SK-N-MC (cell line): ENCODE measurements at regions not wholly inside any gene's neighbourhood (a gene's known extent, or its start where the extent isn't known, plus 50 kb on each side); places are given as distances from the start of the nearest gene placed in this dataset.

Source experiments
- DNase-seq: peaks from one replicate; pipeline ENCODE4 v3.0.0-alpha.2; 2011; ENCODE audit warnings: low read depth, low spot score
- H3K27ac ChIP-seq: fragments of 200-600 bp; sonication (generic); 2 replicates; pipeline ENCODE4 v1.5.1; 2016; ENCODE audit warnings: mixed run types
- H3K36me3 ChIP-seq: fragments of 200-600 bp; sonication (generic); 2 replicates; pipeline ENCODE4 v1.6.1; 2017; ENCODE audit warnings: antibody characterized with exemption, low read length, mixed read lengths; ENCODE audit not compliant: insufficient read depth
- H3K4me3 ChIP-seq: fragments of 200-600 bp; sonication (generic); 2 replicates; pipeline ENCODE4 v1.5.1; 2016
- H3K9ac ChIP-seq: fragments of 200-600 bp; sonication (generic); 2 replicates; pipeline ENCODE4 v1.8.0; 2017; ENCODE audit warnings: mixed run types, mixed read lengths; ENCODE audit not compliant: insufficient read length
- H3K9me3 ChIP-seq: fragments of 200-600 bp; sonication (generic); 2 replicates; pipeline ENCODE4 v1.6.1; 2017; ENCODE audit warnings: low read depth, mild to moderate bottlenecking, antibody characterized with exemption, low read length, moderate library complexity, mixed read lengths
- EZH2 ChIP-seq: fragments of 200-600 bp; sonication (generic); IDR thresholded peaks from one replicate; pipeline ENCODE4 v1.6.1; 2017; ENCODE audit warnings: antibody characterized with exemption
- FOXP2 ChIP-seq: optimal IDR thresholded peaks from 2 replicates; pipeline ENCODE3; 2011; ENCODE audit warnings: mild to moderate bottlenecking, moderate library complexity; ENCODE audit not compliant: insufficient read depth; ENCODE audit errors: extremely low read length, control extremely low read depth
- POLR2AphosphoS5 ChIP-seq: IDR thresholded peaks from 2 replicates; pipeline ENCODE4 v1.6.1; 2012; ENCODE audit warnings: mild to moderate bottlenecking, low read depth, low read length, borderline replicate concordance

GRCh38 chr12:23210573-23210972 is 585.6 kb downstream of the ETNK1 start:
- Histone ChIP-seq H3K36me3 (no peaks in the 10 kb centered on the region), H3K27ac (no peak overlapping the region), H3K9me3 (no peaks in the 10 kb centered on the region), H3K9ac (no peak overlapping the region), H3K4me3 (no peak overlapping the region)
- TF ChIP-seq POLR2AphosphoS5 (no peak), FOXP2 (no peak), EZH2 (no peak)
- no peak for DNase-seq

- H3K4me3 ChIP-seq, result no peak overlapping the region
- no peak overlapping the region for H3K27ac ChIP-seq
- no peak for DNase-seq
- H3K36me3 ChIP-seq, result no peaks in the 10 kb centered on the region
- no peak overlapping the region for H3K9ac ChIP-seq
- TF ChIP-seq POLR2AphosphoS5 (no peak), EZH2 (no peak), FOXP2 (no peak)
- H3K9me3 ChIP-seq, result no peaks in the 10 kb centered on the region
Measured at GRCh38 chr12:23211384-23212320, 586.7 kb downstream of the ETNK1 start.

- no peaks in the 10 kb centered on the region for H3K36me3 ChIP-seq
- H3K9me3 ChIP-seq, result no peaks in the 10 kb centered on the region
- H3K9ac ChIP-seq, result no peak overlapping the region
- no peak for DNase-seq
- H3K27ac ChIP-seq, result no peak overlapping the region
- TF ChIP-seq FOXP2, result no peak
- TF ChIP-seq EZH2, result no peak
- no peak for TF ChIP-seq POLR2AphosphoS5
- H3K4me3 ChIP-seq, result no peak overlapping the region
Measured at GRCh38 chr12:23217158-23217557, 592.2 kb downstream of the ETNK1 start.

GRCh38 chr12:23217667-23218066 is 592.7 kb downstream of the ETNK1 start:
- no peak for DNase-seq
- no peak overlapping the region for H3K27ac ChIP-seq
- no peaks in the 10 kb centered on the region for H3K36me3 ChIP-seq
- H3K9me3 ChIP-seq, result no peaks in the 10 kb centered on the region
- no peak overlapping the region for H3K4me3 ChIP-seq
- TF ChIP-seq POLR2AphosphoS5 (no peak), FOXP2 (no peak)
- no peak overlapping the region for H3K9ac ChIP-seq

- H3K9ac ChIP-seq, result no peak overlapping the region
- no peak overlapping the region for H3K4me3 ChIP-seq
- no peak for DNase-seq
- no peak overlapping the region for H3K27ac ChIP-seq
- no peaks in the 10 kb centered on the region for H3K9me3 ChIP-seq
- no peaks in the 10 kb centered on the region for H3K36me3 ChIP-seq
- no peak for TF ChIP-seq FOXP2
- TF ChIP-seq POLR2AphosphoS5, result no peak
- no peak for TF ChIP-seq EZH2
Measured at GRCh38 chr12:23221066-23221465, 596.1 kb downstream of the ETNK1 start.

- no peaks in the 10 kb centered on the region for H3K36me3 ChIP-seq
- no peaks in the 10 kb centered on the region for H3K9me3 ChIP-seq
- no peak overlapping the region for H3K4me3 ChIP-seq
- no peak for DNase-seq
- TF ChIP-seq POLR2AphosphoS5, result no peak
- no peak overlapping the region for H3K27ac ChIP-seq
- H3K9ac ChIP-seq, result no peak overlapping the region
Measured at GRCh38 chr12:23221926-23222325, 597.0 kb downstream of the ETNK1 start.

- Histone ChIP-seq H3K9me3 (no peaks in the 10 kb centered on the region), H3K27ac (no peak overlapping the region), H3K36me3 (no peaks in the 10 kb centered on the region), H3K4me3 (no peak overlapping the region), H3K9ac (no peak overlapping the region)
- DNase-seq, result no peak
- TF ChIP-seq POLR2AphosphoS5 (no peak), EZH2 (no peak), FOXP2 (no peak)
Measured at GRCh38 chr12:23222801-23223200, 597.8 kb downstream of the ETNK1 start.

GRCh38 chr12:23228101-23228500 is 603.1 kb downstream of the ETNK1 start:
- no peak overlapping the region for H3K27ac ChIP-seq
- TF ChIP-seq FOXP2 (no peak), EZH2 (no peak), POLR2AphosphoS5 (no peak)
- no peak for DNase-seq

GRCh38 chr12:23230899-23231298 is 605.9 kb downstream of the ETNK1 start:
- Histone ChIP-seq H3K27ac (no peak overlapping the region), H3K9ac (no peak overlapping the region), H3K9me3 (no peaks in the 10 kb centered on the region), H3K4me3 (no peak overlapping the region), H3K36me3 (no peaks in the 10 kb centered on the region)
- DNase-seq, result no peak
- TF ChIP-seq FOXP2, result no peak
- TF ChIP-seq POLR2AphosphoS5, result no peak
- TF ChIP-seq EZH2, result no peak

More at GRCh38 chr12:23228101-23228500, 603.1 kb downstream of the ETNK1 start:
- Histone ChIP-seq H3K9me3 (no peaks in the 10 kb centered on the region), H3K4me3 (no peak overlapping the region), H3K9ac (no peak overlapping the region), H3K36me3 (no peaks in the 10 kb centered on the region)
